Chondrocyte (in vitro differentiated cells): ENCODE measurements at regions not wholly inside any gene's neighbourhood (a gene's known extent, or its start where the extent isn't known, plus 50 kb on each side); places are given as distances from the start of the nearest gene placed in this dataset.

Source experiments
- DNase-seq: peaks from one replicate; pipeline ENCODE4 v3.0.0; 2021; ENCODE audit warnings: mixed read lengths, low spot score
- H3K27ac Mint-ChIP-seq: one replicate; pipeline ENCODE4 v1.8.0; 2021; ENCODE audit warnings: mild to moderate bottlenecking, moderate library complexity, mixed read lengths; ENCODE audit not compliant: unreplicated experiment
- H3K27me3 Mint-ChIP-seq: 2 replicates; pipeline ENCODE4 v1.8.0; 2021; ENCODE audit warnings: low read depth, mixed read lengths
- H3K36me3 Mint-ChIP-seq: 2 replicates; pipeline ENCODE4 v1.8.0; 2021; ENCODE audit warnings: low read depth, mixed read lengths
- H3K4me1 Mint-ChIP-seq: 2 replicates; pipeline ENCODE4 v1.8.0; 2021; ENCODE audit warnings: low read depth, mild to moderate bottlenecking, mixed read lengths
- H3K4me3 Mint-ChIP-seq: one replicate; pipeline ENCODE4 v1.8.0; 2021; ENCODE audit warnings: mild to moderate bottlenecking, moderate library complexity, mixed read lengths; ENCODE audit not compliant: unreplicated experiment
- H3K9me3 Mint-ChIP-seq: 2 replicates; pipeline ENCODE4 v1.8.0; 2021; ENCODE audit warnings: low read depth, mixed read lengths
- TF ChIP-seq, protein P1 (sequence below): fragments of 200-600 bp; sonication (generic); IDR thresholded peaks from 2 replicates; pipeline ENCODE4 v1.5.0; 2021; ENCODE audit warnings: antibody characterized with exemption, mild to moderate bottlenecking, moderate library complexity

DNA sequence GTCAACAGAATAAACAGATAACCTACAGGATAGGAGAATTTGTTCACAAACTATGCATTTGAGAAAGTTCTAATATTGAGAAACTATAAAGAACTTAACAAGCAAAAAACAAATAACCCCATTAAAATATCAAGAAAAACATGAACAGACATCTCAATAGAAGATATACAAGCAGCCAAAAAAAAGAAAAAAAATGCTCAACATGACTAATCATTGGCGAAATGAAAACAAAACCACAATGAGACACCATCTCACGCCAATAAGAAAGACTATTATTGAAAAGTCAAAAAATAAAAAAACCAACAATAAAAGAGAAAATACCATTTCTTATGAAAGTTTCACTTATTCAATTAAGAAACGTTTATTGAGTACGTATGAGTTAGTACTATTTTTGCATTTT is 800.5 kb downstream of the CBLN2 start:
- Mint-ChIP-seq H3K27ac (no peak overlapping the region), H3K4me3 (no peak overlapping the region), H3K4me1 (no peaks in the 10 kb centered on the region), H3K36me3 (no peaks in the 10 kb centered on the region), H3K9me3 (peaks cover 14% of the 10 kb centered on the region), H3K27me3 (no peaks in the 10 kb centered on the region)
- no peak for DNase-seq
- TF ChIP-seq, protein P1, sequence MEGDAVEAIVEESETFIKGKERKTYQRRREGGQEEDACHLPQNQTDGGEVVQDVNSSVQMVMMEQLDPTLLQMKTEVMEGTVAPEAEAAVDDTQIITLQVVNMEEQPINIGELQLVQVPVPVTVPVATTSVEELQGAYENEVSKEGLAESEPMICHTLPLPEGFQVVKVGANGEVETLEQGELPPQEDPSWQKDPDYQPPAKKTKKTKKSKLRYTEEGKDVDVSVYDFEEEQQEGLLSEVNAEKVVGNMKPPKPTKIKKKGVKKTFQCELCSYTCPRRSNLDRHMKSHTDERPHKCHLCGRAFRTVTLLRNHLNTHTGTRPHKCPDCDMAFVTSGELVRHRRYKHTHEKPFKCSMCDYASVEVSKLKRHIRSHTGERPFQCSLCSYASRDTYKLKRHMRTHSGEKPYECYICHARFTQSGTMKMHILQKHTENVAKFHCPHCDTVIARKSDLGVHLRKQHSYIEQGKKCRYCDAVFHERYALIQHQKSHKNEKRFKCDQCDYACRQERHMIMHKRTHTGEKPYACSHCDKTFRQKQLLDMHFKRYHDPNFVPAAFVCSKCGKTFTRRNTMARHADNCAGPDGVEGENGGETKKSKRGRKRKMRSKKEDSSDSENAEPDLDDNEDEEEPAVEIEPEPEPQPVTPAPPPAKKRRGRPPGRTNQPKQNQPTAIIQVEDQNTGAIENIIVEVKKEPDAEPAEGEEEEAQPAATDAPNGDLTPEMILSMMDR: no peak

DNA sequence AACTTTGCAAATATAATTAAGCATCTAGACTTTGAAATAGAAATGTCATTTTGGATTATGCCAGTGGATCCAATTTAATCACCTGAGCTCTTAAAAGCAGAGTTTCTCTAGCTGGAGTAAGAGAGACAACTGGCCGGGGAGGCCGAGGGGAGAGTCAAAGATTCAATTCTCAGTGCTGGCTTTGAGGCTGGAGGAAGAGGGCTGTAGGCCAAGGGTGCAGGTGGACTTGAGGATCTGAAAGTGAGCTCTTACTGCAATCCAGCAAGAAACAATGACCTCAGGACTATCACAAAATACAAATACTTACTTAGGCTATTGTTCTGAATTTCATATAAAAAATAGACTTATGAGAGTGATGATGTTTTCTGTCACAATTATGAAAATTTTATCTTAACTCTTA is 814.5 kb downstream of the CBLN2 start:
- TF ChIP-seq, protein P1: no peak
- H3K27ac Mint-ChIP-seq: no peak overlapping the region
- DNase-seq: no peak
- no peak overlapping the region for H3K4me3 Mint-ChIP-seq
- H3K9me3 Mint-ChIP-seq: peaks cover 8% of the 10 kb centered on the region
- peaks cover 3% of the 10 kb centered on the region for H3K27me3 Mint-ChIP-seq
- H3K4me1 Mint-ChIP-seq: no peaks in the 10 kb centered on the region
- no peaks in the 10 kb centered on the region for H3K36me3 Mint-ChIP-seq

DNA sequence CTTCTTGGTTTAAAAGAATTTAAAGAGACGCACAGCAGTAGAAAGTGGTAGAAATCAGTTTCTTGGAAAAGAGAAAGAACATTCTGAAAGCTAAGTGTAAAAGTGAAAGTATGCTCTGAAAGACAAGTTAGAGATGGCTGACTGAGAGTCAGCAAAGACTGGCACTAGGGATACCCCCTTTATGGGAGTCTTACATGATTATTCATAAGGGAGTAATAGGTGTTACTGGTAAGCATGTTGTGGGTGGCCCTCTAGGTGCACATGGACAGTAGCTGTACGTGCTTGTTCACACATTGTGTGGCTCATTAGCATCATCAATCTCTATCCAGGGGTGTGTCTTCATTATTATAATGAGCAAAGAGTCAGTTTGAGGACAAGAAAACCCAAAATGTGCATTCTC is 816.2 kb downstream of the CBLN2 start:
- no peaks in the 10 kb centered on the region for H3K27me3 Mint-ChIP-seq
- H3K4me1 Mint-ChIP-seq: no peaks in the 10 kb centered on the region
- TF ChIP-seq, protein P1: no peak
- H3K36me3 Mint-ChIP-seq: no peaks in the 10 kb centered on the region
- H3K9me3 Mint-ChIP-seq: peaks cover 10% of the 10 kb centered on the region
- no peak overlapping the region for H3K4me3 Mint-ChIP-seq
- no peak overlapping the region for H3K27ac Mint-ChIP-seq
- DNase-seq: no peak

DNA sequence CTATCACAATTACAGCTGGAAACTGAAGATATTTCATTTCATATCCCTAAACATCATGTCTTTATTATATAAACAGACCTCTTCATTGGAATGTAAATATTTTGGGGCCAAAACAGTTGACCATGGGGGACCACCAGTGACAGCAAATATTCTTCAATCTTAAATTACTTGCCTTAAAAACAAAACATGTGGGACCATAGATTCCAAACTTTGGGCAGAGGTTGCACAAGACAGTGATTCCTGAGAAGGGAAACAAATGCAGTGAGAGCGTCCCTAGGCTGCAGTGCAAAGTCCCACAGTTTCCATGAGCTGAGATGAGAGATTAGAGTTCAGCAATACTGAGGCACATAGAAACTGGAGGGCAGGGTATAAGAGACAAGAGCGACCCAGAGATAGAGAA is 818.9 kb downstream of the CBLN2 start:
- no peak overlapping the region for H3K4me3 Mint-ChIP-seq
- H3K4me1 Mint-ChIP-seq: no peaks in the 10 kb centered on the region
- H3K9me3 Mint-ChIP-seq: peaks cover 13% of the 10 kb centered on the region
- H3K27me3 Mint-ChIP-seq: no peaks in the 10 kb centered on the region
- DNase-seq: no peak
- TF ChIP-seq, protein P1: no peak
- no peak overlapping the region for H3K27ac Mint-ChIP-seq
- no peaks in the 10 kb centered on the region for H3K36me3 Mint-ChIP-seq

DNA sequence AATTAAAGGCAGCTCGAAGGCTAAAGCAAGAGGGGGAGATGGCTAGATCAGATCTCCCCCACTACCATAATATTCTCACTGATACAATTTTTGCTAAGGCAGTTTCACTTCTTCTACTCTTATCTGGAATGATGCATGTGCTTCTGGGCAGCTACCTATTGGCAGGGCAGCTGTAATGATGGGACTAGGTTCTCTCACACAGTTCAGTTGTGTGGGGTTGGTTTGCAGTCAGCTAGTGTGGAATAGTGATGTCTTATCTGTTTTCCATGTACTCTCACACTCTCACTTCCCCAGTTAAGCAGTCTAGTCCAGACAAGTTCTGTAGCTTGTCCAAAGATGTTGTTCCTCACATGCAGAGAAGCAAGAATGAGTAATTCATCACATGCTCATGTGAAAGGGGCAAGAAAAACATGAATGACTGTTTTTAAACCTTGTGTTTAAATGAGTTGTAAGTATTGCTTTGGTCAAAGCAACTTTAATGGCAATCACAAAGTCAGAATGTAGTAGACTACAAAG is 836.1 kb downstream of the CBLN2 start:
- no peaks in the 10 kb centered on the region for H3K4me1 Mint-ChIP-seq
- TF ChIP-seq, protein P1: no peak
- no peaks in the 10 kb centered on the region for H3K36me3 Mint-ChIP-seq
- no peak overlapping the region for H3K27ac Mint-ChIP-seq
- H3K4me3 Mint-ChIP-seq: no peak overlapping the region
- no peaks in the 10 kb centered on the region for H3K27me3 Mint-ChIP-seq
- peaks cover 6% of the 10 kb centered on the region for H3K9me3 Mint-ChIP-seq
- DNase-seq: no peak
